ENCODE measurements at regions not wholly inside any gene's neighbourhood (a gene's known extent, or its start where the extent isn't known, plus 50 kb on each side); places are given as distances from the start of the nearest gene placed in this dataset.

- no peak for DNase-seq (ENCODE audit: low read depth in 3 of 3)
These were observed 335.7 kb upstream of the HSF2 start for GRCh38 chr6:122063761-122064160.

GRCh38 chr6:122066200-122066599 lies 333.3 kb upstream of the HSF2 start:
- DNase-seq (ENCODE audit: low read depth in 3 of 3) = no peak

GRCh38 chr6:122068291-122068769 lies 331.1 kb upstream of the HSF2 start:
- DNase-seq (ENCODE audit: low read depth in 3 of 3) = no peak

- no peak for DNase-seq (ENCODE audit: low read depth in 3 of 3)
These were observed 329.5 kb upstream of the HSF2 start for GRCh38 chr6:122069932-122070331.

- DNase-seq (ENCODE audit: low read depth in 3 of 3) = no peak
These were observed 327.3 kb upstream of the HSF2 start for GRCh38 chr6:122072014-122072647.

- DNase-seq (ENCODE audit: low read depth in 3 of 3) = no peak
These were observed 324.2 kb upstream of the HSF2 start for GRCh38 chr6:122075084-122075838.

GRCh38 chr6:122075917-122076316 lies 323.5 kb upstream of the HSF2 start:
- no peak for DNase-seq (ENCODE audit: low read depth in 3 of 3)

GRCh38 chr6:122077603-122078002 lies 321.8 kb upstream of the HSF2 start:
- no peak for DNase-seq (ENCODE audit: low read depth in 3 of 3)

- no peak for DNase-seq (ENCODE audit: low read depth in 3 of 3)
These were observed 321.0 kb upstream of the HSF2 start for GRCh38 chr6:122078481-122078880.

GRCh38 chr6:122079916-122080315 lies 319.5 kb upstream of the HSF2 start:
- DNase-seq (ENCODE audit: low read depth in 3 of 3) = no peak

- no peak for DNase-seq (ENCODE audit: low read depth in 3 of 3)
These were observed 317.5 kb upstream of the HSF2 start for GRCh38 chr6:122081921-122082320.

GRCh38 chr6:122082370-122082769 lies 317.1 kb upstream of the HSF2 start:
- DNase-seq (ENCODE audit: low read depth in 3 of 3) = no peak

- no peak for DNase-seq (ENCODE audit: low read depth in 3 of 3)
These were observed 307.1 kb upstream of the HSF2 start for GRCh38 chr6:122092366-122092765.

GRCh38 chr6:122098201-122098678 lies 301.2 kb upstream of the HSF2 start:
- DNase-seq (ENCODE audit: low read depth in 3 of 3) = no peak

- DNase-seq (ENCODE audit: low read depth in 3 of 3) = no peak
These were observed 297.4 kb upstream of the HSF2 start for GRCh38 chr6:122102026-122102425.

- DNase-seq (ENCODE audit: low read depth in 3 of 3) = no peak
These were observed 292.1 kb upstream of the HSF2 start for GRCh38 chr6:122107256-122107852.

GRCh38 chr6:122109075-122109474 lies 290.4 kb upstream of the HSF2 start:
- DNase-seq (ENCODE audit: low read depth in 3 of 3) = no peak

GRCh38 chr6:122114717-122115116 lies 284.7 kb upstream of the HSF2 start:
- no peak for DNase-seq (ENCODE audit: low read depth in 3 of 3)

- DNase-seq (ENCODE audit: low read depth in 3 of 3) = no peak
These were observed 283.2 kb upstream of the HSF2 start for GRCh38 chr6:122116119-122116834.

- no peak for DNase-seq (ENCODE audit: low read depth in 3 of 3)
These were observed 282.4 kb upstream of the HSF2 start for GRCh38 chr6:122116835-122117627.

- no peak for DNase-seq (ENCODE audit: low read depth in 3 of 3)
These were observed 280.4 kb upstream of the HSF2 start for GRCh38 chr6:122118945-122119506.

Data from stimulated activated CD4-positive, alpha-beta T cell treated with anti-CD3 and anti-CD28 coated beads, TNF-alpha, amount 100 ng/mL, for 48 hours (primary cell).